ENCODE measurements at regions not wholly inside any gene's neighbourhood (a gene's known extent, or its start where the extent isn't known, plus 50 kb on each side); places are given as distances from the start of the nearest gene placed in this dataset.
A peak's percentile ranks its signal among the peaks of the same experiment; 100 is the strongest.

GRCh38 chr10:62453274-62453673, 79.1 kb downstream of the ZNF365 start:
- Histone ChIP-seq H3K27ac (ENCODE audit: low read length) (no peak overlapping the region), H3K4me3 (ENCODE audit: low read length) (no peak overlapping the region), H3K9me3 (ENCODE audit: control insufficient read depth, low read length) (no peaks in the 10 kb centered on the region), H3K27me3 (ENCODE audit: control insufficient read depth, insufficient read depth) (no peaks in the 10 kb centered on the region), H3K4me1 (ENCODE audit: control insufficient read depth, insufficient read depth, low read length) (no peaks in the 10 kb centered on the region)
- WGBS: 89% methylated on average over 3 of the region's 3 CpGs
- DNase-seq (no peak), ATAC-seq (no peak)
- intact Hi-C loops (cut with DNase I): no loop called here

- DNase-seq (peak; percentile 32 to 73 (median 63)), ATAC-seq (peak; percentile 86 to 96)
- intact Hi-C loops (cut with DNase I): no loop called here
- Histone ChIP-seq H3K27ac (ENCODE audit: low read length) (peak overlapping the region; percentile 18), H3K9me3 (ENCODE audit: control insufficient read depth, low read length) (no peaks in the 10 kb centered on the region), H3K4me3 (ENCODE audit: low read length) (no peak overlapping the region), H3K27me3 (ENCODE audit: control insufficient read depth, insufficient read depth) (no peaks in the 10 kb centered on the region), H3K4me1 (ENCODE audit: control insufficient read depth, insufficient read depth, low read length) (no peaks in the 10 kb centered on the region)
- WGBS: 48% methylated on average over 3 of the region's 3 CpGs
Measured at GRCh38 chr10:62454687-62455397, 80.7 kb downstream of the ZNF365 start.

- Histone ChIP-seq H3K27ac (ENCODE audit: low read length) (no peak overlapping the region), H3K27me3 (ENCODE audit: control insufficient read depth, insufficient read depth) (no peaks in the 10 kb centered on the region), H3K9me3 (ENCODE audit: control insufficient read depth, low read length) (no peaks in the 10 kb centered on the region), H3K4me1 (ENCODE audit: control insufficient read depth, insufficient read depth, low read length) (no peaks in the 10 kb centered on the region), H3K4me3 (ENCODE audit: low read length) (no peak overlapping the region)
- intact Hi-C loops (cut with DNase I): no loop called here
- ATAC-seq (no peak), DNase-seq (no peak)
- WGBS: 82% methylated on average over 5 of the region's 5 CpGs
Measured at GRCh38 chr10:62456611-62457101, 82.5 kb downstream of the ZNF365 start.

GRCh38 chr10:62457196-62457595, 83.0 kb downstream of the ZNF365 start:
- no peak overlapping the region for H3K27ac ChIP-seq (ENCODE audit: low read length)
- WGBS: 88% methylated on average over 2 of the region's 2 CpGs
- no peaks in the 10 kb centered on the region for H3K4me1 ChIP-seq (ENCODE audit: control insufficient read depth, insufficient read depth, low read length)
- no peak for DNase-seq
- H3K9me3 ChIP-seq (ENCODE audit: control insufficient read depth, low read length): no peaks in the 10 kb centered on the region
- no peak for ATAC-seq
- H3K4me3 ChIP-seq (ENCODE audit: low read length): no peak overlapping the region
- no peaks in the 10 kb centered on the region for H3K27me3 ChIP-seq (ENCODE audit: control insufficient read depth, insufficient read depth)
- intact Hi-C loops (cut with DNase I): no loop called here

GRCh38 chr10:62457598-62457997, 83.4 kb downstream of the ZNF365 start:
- no peaks in the 10 kb centered on the region for H3K4me1 ChIP-seq (ENCODE audit: control insufficient read depth, insufficient read depth, low read length)
- no peak for DNase-seq
- WGBS: 75% methylated on average over 1 of the region's 1 CpG
- H3K27me3 ChIP-seq (ENCODE audit: control insufficient read depth, insufficient read depth): no peaks in the 10 kb centered on the region
- H3K9me3 ChIP-seq (ENCODE audit: control insufficient read depth, low read length): no peaks in the 10 kb centered on the region
- intact Hi-C loops (cut with DNase I): no loop called here
- no peak overlapping the region for H3K4me3 ChIP-seq (ENCODE audit: low read length)
- H3K27ac ChIP-seq (ENCODE audit: low read length): no peak overlapping the region
- ATAC-seq: no peak

- 45% methylated on average over 1 of the region's 1 CpG for WGBS
- H3K27ac ChIP-seq (ENCODE audit: low read length): no peak overlapping the region
Measured at GRCh38 chr10:62459072-62459471, 84.9 kb downstream of the ZNF365 start.

GRCh38 chr10:62459500-62459899, 85.3 kb downstream of the ZNF365 start:
- no peaks in the 10 kb centered on the region for H3K9me3 ChIP-seq (ENCODE audit: control insufficient read depth, low read length)
- no peaks in the 10 kb centered on the region for H3K27me3 ChIP-seq (ENCODE audit: control insufficient read depth, insufficient read depth)
- WGBS: 96% methylated on average over 3 of the region's 3 CpGs
- intact Hi-C loops (cut with DNase I): no loop called here
- no peak overlapping the region for H3K27ac ChIP-seq (ENCODE audit: low read length)
- ATAC-seq (no peak), DNase-seq (no peak)
- no peak overlapping the region for H3K4me3 ChIP-seq (ENCODE audit: low read length)
- no peaks in the 10 kb centered on the region for H3K4me1 ChIP-seq (ENCODE audit: control insufficient read depth, insufficient read depth, low read length)

More at GRCh38 chr10:62459072-62459471, 84.9 kb downstream of the ZNF365 start:
- no peak overlapping the region for H3K4me3 ChIP-seq (ENCODE audit: low read length)
- H3K4me1 ChIP-seq (ENCODE audit: control insufficient read depth, insufficient read depth, low read length): no peaks in the 10 kb centered on the region
- H3K9me3 ChIP-seq (ENCODE audit: control insufficient read depth, low read length): no peaks in the 10 kb centered on the region
- no peak for ATAC-seq
- no peaks in the 10 kb centered on the region for H3K27me3 ChIP-seq (ENCODE audit: control insufficient read depth, insufficient read depth)
- no peak for DNase-seq
- intact Hi-C loops (cut with DNase I): no loop called here

- no peak for ATAC-seq
Measured at GRCh38 chr10:62460393-62460792, 86.2 kb downstream of the ZNF365 start.

GRCh38 chr10:62461120-62461519, 87.0 kb downstream of the ZNF365 start:
- no peaks in the 10 kb centered on the region for H3K27me3 ChIP-seq (ENCODE audit: control insufficient read depth, insufficient read depth)
- H3K27ac ChIP-seq (ENCODE audit: low read length): no peak overlapping the region
- 78% methylated on average over 8 of the region's 8 CpGs for WGBS
- no peak overlapping the region for H3K4me3 ChIP-seq (ENCODE audit: low read length)
- no peak for ATAC-seq
- DNase-seq: no peak
- intact Hi-C loops (cut with DNase I): no loop called here
- no peaks in the 10 kb centered on the region for H3K9me3 ChIP-seq (ENCODE audit: control insufficient read depth, low read length)
- no peaks in the 10 kb centered on the region for H3K4me1 ChIP-seq (ENCODE audit: control insufficient read depth, insufficient read depth, low read length)

More at GRCh38 chr10:62460393-62460792, 86.2 kb downstream of the ZNF365 start:
- Histone ChIP-seq H3K4me3 (ENCODE audit: low read length) (no peak overlapping the region), H3K27me3 (ENCODE audit: control insufficient read depth, insufficient read depth) (no peaks in the 10 kb centered on the region), H3K4me1 (ENCODE audit: control insufficient read depth, insufficient read depth, low read length) (no peaks in the 10 kb centered on the region), H3K9me3 (ENCODE audit: control insufficient read depth, low read length) (no peaks in the 10 kb centered on the region), H3K27ac (ENCODE audit: low read length) (no peak overlapping the region)
- whole genome bisulfite sequencing: 91% methylated on average over 2 of the region's 2 CpGs
- intact Hi-C loops (cut with DNase I): no loop called here
- no peak for DNase-seq

- Histone ChIP-seq H3K27ac (ENCODE audit: low read length) (no peak overlapping the region), H3K27me3 (ENCODE audit: control insufficient read depth, insufficient read depth) (no peaks in the 10 kb centered on the region), H3K4me1 (ENCODE audit: control insufficient read depth, insufficient read depth, low read length) (no peaks in the 10 kb centered on the region), H3K9me3 (ENCODE audit: control insufficient read depth, low read length) (no peaks in the 10 kb centered on the region), H3K4me3 (ENCODE audit: low read length) (no peak overlapping the region)
- intact Hi-C loops (cut with DNase I): no loop called here
- ATAC-seq: no peak
- WGBS: 91% methylated on average over 1 of the region's 1 CpG
- no peak for DNase-seq
Measured at GRCh38 chr10:62462461-62462860, 88.3 kb downstream of the ZNF365 start.

GRCh38 chr10:62463364-62463763, 89.2 kb downstream of the ZNF365 start:
- 67% methylated on average over 3 of the region's 3 CpGs for WGBS
- no peak for ATAC-seq

GRCh38 chr10:62464308-62464707, 90.1 kb downstream of the ZNF365 start:
- DNase-seq: no peak
- no peaks in the 10 kb centered on the region for H3K4me1 ChIP-seq (ENCODE audit: control insufficient read depth, insufficient read depth, low read length)
- no peak overlapping the region for H3K27ac ChIP-seq (ENCODE audit: low read length)
- intact Hi-C loops (cut with DNase I): no loop called here
- H3K27me3 ChIP-seq (ENCODE audit: control insufficient read depth, insufficient read depth): no peaks in the 10 kb centered on the region
- H3K4me3 ChIP-seq (ENCODE audit: low read length): no peak overlapping the region
- H3K9me3 ChIP-seq (ENCODE audit: control insufficient read depth, low read length): no peaks in the 10 kb centered on the region
- ATAC-seq: no peak
- 84% methylated on average over 2 of the region's 2 CpGs for WGBS

More at GRCh38 chr10:62463364-62463763, 89.2 kb downstream of the ZNF365 start:
- Histone ChIP-seq H3K9me3 (ENCODE audit: control insufficient read depth, low read length) (no peaks in the 10 kb centered on the region), H3K4me1 (ENCODE audit: control insufficient read depth, insufficient read depth, low read length) (no peaks in the 10 kb centered on the region), H3K27me3 (ENCODE audit: control insufficient read depth, insufficient read depth) (no peaks in the 10 kb centered on the region), H3K4me3 (ENCODE audit: low read length) (no peak overlapping the region), H3K27ac (ENCODE audit: low read length) (no peak overlapping the region)
- intact Hi-C loops (cut with DNase I): no loop called here
- no peak for DNase-seq

Data from right cardiac atrium (tissue), 5 donors.